ENCODE measurements at regions not wholly inside any gene's neighbourhood (a gene's known extent, or its start where the extent isn't known, plus 50 kb on each side); places are given as distances from the start of the nearest gene placed in this dataset.

DNA sequence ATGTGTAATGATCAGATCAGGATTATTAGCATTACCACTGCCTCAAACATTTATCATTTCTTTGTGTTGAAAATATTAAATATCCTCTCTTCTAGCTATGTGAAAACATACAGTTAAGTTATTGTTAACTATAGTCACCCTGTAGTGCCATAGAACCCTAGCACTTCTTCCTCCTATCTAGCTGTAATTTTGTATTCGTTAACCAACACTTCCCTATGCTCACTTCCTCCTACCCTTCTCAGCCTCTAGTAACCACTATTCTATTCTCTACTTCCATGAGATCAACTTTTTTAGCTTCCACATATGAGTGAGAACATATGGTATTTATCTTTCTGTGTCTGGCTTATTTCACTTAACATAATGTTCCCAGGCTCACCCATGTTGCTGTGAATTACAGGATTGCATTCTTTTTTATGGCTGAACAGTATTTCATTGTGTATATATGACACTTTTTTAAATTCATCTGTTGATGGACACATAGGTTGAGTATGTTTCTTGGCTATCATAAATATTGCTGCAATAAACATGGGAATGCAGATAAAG lies 132.7 kb upstream of the RHOBTB1 start:
- TF ChIP-seq CTCF (IDR thresholded peaks at IDR 0.05) (no peak), POLR2A (IDR thresholded peaks at IDR 0.05) (no peak)
